ENCODE measurements at regions not wholly inside any gene's neighbourhood (a gene's known extent, or its start where the extent isn't known, plus 50 kb on each side); places are given as distances from the start of the nearest gene placed in this dataset.

- CTCF ChIA-PET = no interaction called here
- H3K27ac Mint-ChIP-seq (ENCODE audit: unreplicated experiment) = no peak overlapping the region
- no peaks in the 10 kb centered on the region for H3K36me3 Mint-ChIP-seq (ENCODE audit: insufficient read depth, unreplicated experiment)
- intact Hi-C loops (cut with micrococcal nuclease; ENCODE audit: unreplicated experiment) = no loop called here
- H3K4me1 Mint-ChIP-seq (ENCODE audit: low read depth, unreplicated experiment) = no peaks in the 10 kb centered on the region
- H3K9me3 Mint-ChIP-seq (ENCODE audit: low read depth, unreplicated experiment) = no peaks in the 10 kb centered on the region
- H3K27me3 Mint-ChIP-seq (ENCODE audit: unreplicated experiment) = no peaks in the 10 kb centered on the region
- no peak overlapping the region for H3K4me3 Mint-ChIP-seq (ENCODE audit: low read depth, unreplicated experiment)
- no peak for TF ChIP-seq CTCF (IDR thresholded peaks at IDR 0.05; ENCODE audit: unreplicated experiment)
- BruUV-seq (replicated peaks) = no TSS peak
- DNase-seq = no peak
Observed at GRCh38 chr6:145367149-145367548, 368.2 kb downstream of the EPM2A start.

- no peaks in the 10 kb centered on the region for H3K4me1 Mint-ChIP-seq (ENCODE audit: low read depth, unreplicated experiment)
- no peaks in the 10 kb centered on the region for H3K27me3 Mint-ChIP-seq (ENCODE audit: unreplicated experiment)
- H3K9me3 Mint-ChIP-seq (ENCODE audit: low read depth, unreplicated experiment) = no peaks in the 10 kb centered on the region
- DNase-seq = no peak
- H3K36me3 Mint-ChIP-seq (ENCODE audit: insufficient read depth, unreplicated experiment) = no peaks in the 10 kb centered on the region
- intact Hi-C loops (cut with micrococcal nuclease; ENCODE audit: unreplicated experiment) = no loop called here
- TF ChIP-seq CTCF (IDR thresholded peaks at IDR 0.05; ENCODE audit: unreplicated experiment) = no peak
- H3K4me3 Mint-ChIP-seq (ENCODE audit: low read depth, unreplicated experiment) = no peak overlapping the region
- CTCF ChIA-PET = no interaction called here
- no peak overlapping the region for H3K27ac Mint-ChIP-seq (ENCODE audit: unreplicated experiment)
- no TSS peak for BruUV-seq (replicated peaks)
Observed at GRCh38 chr6:145368075-145368474, 367.2 kb downstream of the EPM2A start.

DNA sequence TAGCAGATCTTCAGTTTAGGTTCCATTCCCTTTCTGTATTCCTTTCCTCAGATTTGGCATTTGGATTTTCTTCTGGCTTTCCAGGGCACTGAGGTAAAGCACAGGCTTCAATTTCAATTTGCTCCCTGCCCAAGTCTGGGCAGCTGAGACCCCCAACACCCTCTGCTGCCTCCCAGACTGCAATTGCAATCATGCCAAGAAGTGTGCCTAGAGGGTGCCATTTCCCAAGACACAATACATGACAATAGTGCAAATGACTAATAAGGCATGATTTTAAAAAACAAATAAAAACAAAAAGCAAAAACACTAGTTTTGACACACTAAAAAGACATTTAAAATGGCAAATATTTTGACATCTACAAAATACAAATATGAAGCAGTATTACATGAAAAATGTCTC lies 364.8 kb downstream of the EPM2A start:
- Mint-ChIP-seq H3K4me3 (ENCODE audit: low read depth, unreplicated experiment) (no peak overlapping the region), H3K27ac (ENCODE audit: unreplicated experiment) (no peak overlapping the region), H3K9me3 (ENCODE audit: low read depth, unreplicated experiment) (no peaks in the 10 kb centered on the region), H3K4me1 (ENCODE audit: low read depth, unreplicated experiment) (no peaks in the 10 kb centered on the region), H3K27me3 (ENCODE audit: unreplicated experiment) (no peaks in the 10 kb centered on the region), H3K36me3 (ENCODE audit: insufficient read depth, unreplicated experiment) (no peaks in the 10 kb centered on the region)
- BruUV-seq (replicated peaks) = no TSS peak
- no peak for TF ChIP-seq CTCF (IDR thresholded peaks at IDR 0.05; ENCODE audit: unreplicated experiment)
- intact Hi-C loops (cut with micrococcal nuclease; ENCODE audit: unreplicated experiment) = no loop called here
- CTCF ChIA-PET = no interaction called here
- no peak for DNase-seq

GRCh38 chr6:145372671-145373151 lies 362.6 kb downstream of the EPM2A start:
- CTCF ChIA-PET = interaction anchor here (0.7 kb wide), 1 partner anchor 18 kb away, joined by 3 read pairs; no protein-coding TSS in a partner anchor

More at GRCh38 chr6:145372671-145373151, 362.6 kb downstream of the EPM2A start:
- H3K27ac Mint-ChIP-seq (ENCODE audit: unreplicated experiment) = no peak overlapping the region
- DNase-seq = no peak
- no peak for TF ChIP-seq CTCF (IDR thresholded peaks at IDR 0.05; ENCODE audit: unreplicated experiment)
- H3K27me3 Mint-ChIP-seq (ENCODE audit: unreplicated experiment) = no peaks in the 10 kb centered on the region
- H3K4me1 Mint-ChIP-seq (ENCODE audit: low read depth, unreplicated experiment) = no peaks in the 10 kb centered on the region
- no TSS peak for BruUV-seq (replicated peaks)
- intact Hi-C loops (cut with micrococcal nuclease; ENCODE audit: unreplicated experiment) = no loop called here
- H3K36me3 Mint-ChIP-seq (ENCODE audit: insufficient read depth, unreplicated experiment) = no peaks in the 10 kb centered on the region
- H3K9me3 Mint-ChIP-seq (ENCODE audit: low read depth, unreplicated experiment) = peaks cover 6% of the 10 kb centered on the region
- H3K4me3 Mint-ChIP-seq (ENCODE audit: low read depth, unreplicated experiment) = no peak overlapping the region
